ENCODE measurements at regions not wholly inside any gene's neighbourhood (a gene's known extent, or its start where the extent isn't known, plus 50 kb on each side); places are given as distances from the start of the nearest gene placed in this dataset.

DNA sequence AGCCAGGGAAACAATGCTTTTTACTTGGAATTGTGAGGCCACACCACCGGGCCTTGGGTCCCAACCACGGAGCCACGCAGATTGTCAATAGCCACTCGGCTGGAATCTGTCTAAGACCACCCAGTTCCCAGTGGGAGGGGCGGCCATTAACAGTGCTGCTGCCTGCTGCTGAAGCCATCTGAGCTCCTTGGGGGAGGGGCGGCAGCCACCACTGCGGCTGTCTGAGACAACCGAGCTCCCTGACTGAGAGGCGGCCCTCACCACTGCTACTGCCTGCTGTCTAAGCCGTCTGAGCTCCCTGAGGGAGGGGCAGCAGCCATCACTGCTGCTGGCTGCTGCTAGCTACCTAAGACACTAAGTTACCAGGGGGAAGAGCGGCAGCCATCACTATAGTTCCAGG, 64.3 kb downstream of the DMRTA2 start:
- H3K9me3 ChIP-seq (ENCODE audit: control insufficient read depth in 2 of 2, insufficient read depth in 1 of 2, low read depth in 1 of 2, low read length in 1 of 2), result no peaks in the 10 kb centered on the region
- DNase-seq, result no peak

GRCh38 chr1:50357186-50357585, 66.1 kb downstream of the DMRTA2 start:
- Histone ChIP-seq H3K27me3 (ENCODE audit: control insufficient read depth in 3 of 3, insufficient read depth in 3 of 3, low read length in 3 of 3) (peaks cover 0 to 8% (median 0%) of the 10 kb centered on the region in 3 donors), H3K4me3 (ENCODE audit: low read depth in 1 of 3, low read length in 3 of 3) (no peak overlapping the region), H3K4me1 (ENCODE audit: control insufficient read depth in 3 of 3, insufficient read depth in 2 of 3, low read depth in 1 of 3, low read length in 2 of 3) (no peaks in the 10 kb centered on the region), H3K36me3 (ENCODE audit: control insufficient read depth in 3 of 3, insufficient read depth in 2 of 3, low read depth in 1 of 3, low read length in 3 of 3) (no peaks in the 10 kb centered on the region), H3K27ac (ENCODE audit: low read depth in 1 of 3, low read length in 2 of 3) (no peak overlapping the region), H3K9me3 (ENCODE audit: control insufficient read depth in 2 of 2, insufficient read depth in 1 of 2, low read depth in 1 of 2, low read length in 1 of 2) (no peaks in the 10 kb centered on the region)
- FAIRE-seq, result no peak
- no peak for DNase-seq
- 67 to 73% (median 70%) methylated on average over 6 of the region's 6 CpGs for whole genome bisulfite sequencing, 3 donors

More for the DNA sequence above, 64.3 kb downstream of the DMRTA2 start:
- Histone ChIP-seq H3K27me3 (ENCODE audit: control insufficient read depth in 3 of 3, insufficient read depth in 3 of 3, low read length in 3 of 3) (peaks cover 0 to 8% (median 0%) of the 10 kb centered on the region in 3 donors), H3K36me3 (ENCODE audit: control insufficient read depth in 3 of 3, insufficient read depth in 2 of 3, low read depth in 1 of 3, low read length in 3 of 3) (no peaks in the 10 kb centered on the region), H3K4me1 (ENCODE audit: control insufficient read depth in 3 of 3, insufficient read depth in 2 of 3, low read depth in 1 of 3, low read length in 2 of 3) (no peaks in the 10 kb centered on the region), H3K4me3 (ENCODE audit: low read depth in 1 of 3, low read length in 3 of 3) (no peak overlapping the region), H3K27ac (ENCODE audit: low read depth in 1 of 3, low read length in 2 of 3) (no peak overlapping the region)
- FAIRE-seq, result no peak
- 70 to 75% (median 74%) methylated on average over 10 to 11 of the region's 11 CpGs for WGBS, 3 donors

- no peaks in the 10 kb centered on the region for H3K36me3 ChIP-seq (ENCODE audit: control insufficient read depth in 3 of 3, insufficient read depth in 2 of 3, low read depth in 1 of 3, low read length in 3 of 3)
- H3K4me1 ChIP-seq (ENCODE audit: control insufficient read depth in 3 of 3, insufficient read depth in 2 of 3, low read depth in 1 of 3, low read length in 2 of 3), result no peaks in the 10 kb centered on the region
- no peak overlapping the region for H3K27ac ChIP-seq (ENCODE audit: low read depth in 1 of 3, low read length in 2 of 3)
- H3K27me3 ChIP-seq (ENCODE audit: control insufficient read depth in 3 of 3, insufficient read depth in 3 of 3, low read length in 3 of 3), result peaks cover 0 to 8% (median 0%) of the 10 kb centered on the region in 3 donors
- no peak overlapping the region for H3K4me3 ChIP-seq (ENCODE audit: low read depth in 1 of 3, low read length in 3 of 3)
- no peaks in the 10 kb centered on the region for H3K9me3 ChIP-seq (ENCODE audit: control insufficient read depth in 2 of 2, insufficient read depth in 1 of 2, low read depth in 1 of 2, low read length in 1 of 2)
- WGBS, 3 donors, result 64 to 76% (median 68%) methylated on average over 4 of the region's 4 CpGs
- no peak for FAIRE-seq
- DNase-seq, result no peak
Measured at GRCh38 chr1:50354813-50355212, 68.4 kb downstream of the DMRTA2 start.

- no peak overlapping the region for H3K27ac ChIP-seq (ENCODE audit: low read depth in 1 of 3, low read length in 2 of 3)
- H3K9me3 ChIP-seq (ENCODE audit: control insufficient read depth in 2 of 2, insufficient read depth in 1 of 2, low read depth in 1 of 2, low read length in 1 of 2), result no peaks in the 10 kb centered on the region
- H3K36me3 ChIP-seq (ENCODE audit: control insufficient read depth in 3 of 3, insufficient read depth in 2 of 3, low read depth in 1 of 3, low read length in 3 of 3), result no peaks in the 10 kb centered on the region
- DNase-seq, result no peak
- H3K4me3 ChIP-seq (ENCODE audit: low read depth in 1 of 3, low read length in 3 of 3), result no peak overlapping the region
- no peaks in the 10 kb centered on the region for H3K4me1 ChIP-seq (ENCODE audit: control insufficient read depth in 3 of 3, insufficient read depth in 2 of 3, low read depth in 1 of 3, low read length in 2 of 3)
- WGBS, 3 donors, result 31 to 51% (median 47%) methylated on average over 2 of the region's 2 CpGs
- H3K27me3 ChIP-seq (ENCODE audit: control insufficient read depth in 3 of 3, insufficient read depth in 3 of 3, low read length in 3 of 3), result peaks cover 0 to 6% (median 0%) of the 10 kb centered on the region in 3 donors
- FAIRE-seq, result no peak
Measured at GRCh38 chr1:50352428-50352827, 70.8 kb downstream of the DMRTA2 start.

DNA sequence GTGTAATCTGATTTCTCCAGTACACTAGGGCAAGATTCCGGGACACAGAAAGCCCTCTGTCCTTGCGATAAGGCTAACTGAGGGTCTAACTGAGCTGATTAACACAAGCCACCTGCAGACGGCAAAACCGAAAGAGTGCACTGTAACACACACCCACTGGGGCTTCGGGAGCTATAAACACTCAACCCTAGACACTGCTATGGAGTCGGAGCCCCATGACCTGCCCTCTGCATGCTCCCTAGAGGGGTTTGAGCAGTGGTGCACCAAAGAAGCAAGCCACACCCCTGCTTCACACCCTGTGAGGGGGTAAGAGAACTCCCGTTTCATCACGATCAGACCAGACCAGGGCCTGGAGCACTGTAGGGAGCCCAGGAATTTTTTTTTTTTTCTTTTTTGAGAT, 72.4 kb downstream of the DMRTA2 start:
- no peak overlapping the region for H3K4me3 ChIP-seq (ENCODE audit: low read depth in 1 of 3, low read length in 3 of 3)
- no peaks in the 10 kb centered on the region for H3K36me3 ChIP-seq (ENCODE audit: control insufficient read depth in 3 of 3, insufficient read depth in 2 of 3, low read depth in 1 of 3, low read length in 3 of 3)
- H3K27ac ChIP-seq (ENCODE audit: low read depth in 1 of 3, low read length in 2 of 3), result no peak overlapping the region
- WGBS, 3 donors, result 57 to 76% (median 70%) methylated on average over 8 of the region's 8 CpGs
- no peaks in the 10 kb centered on the region for H3K4me1 ChIP-seq (ENCODE audit: control insufficient read depth in 3 of 3, insufficient read depth in 2 of 3, low read depth in 1 of 3, low read length in 2 of 3)
- peaks cover 0 to 2% (median 0%) of the 10 kb centered on the region in 3 donors for H3K27me3 ChIP-seq (ENCODE audit: control insufficient read depth in 3 of 3, insufficient read depth in 3 of 3, low read length in 3 of 3)
- FAIRE-seq, result no peak
- H3K9me3 ChIP-seq (ENCODE audit: control insufficient read depth in 2 of 2, insufficient read depth in 1 of 2, low read depth in 1 of 2, low read length in 1 of 2), result no peaks in the 10 kb centered on the region
- no peak for DNase-seq

GRCh38 chr1:50350421-50350820, 72.8 kb downstream of the DMRTA2 start:
- Histone ChIP-seq H3K27ac (ENCODE audit: low read depth in 1 of 3, low read length in 2 of 3) (no peak overlapping the region), H3K9me3 (ENCODE audit: control insufficient read depth in 2 of 2, insufficient read depth in 1 of 2, low read depth in 1 of 2, low read length in 1 of 2) (no peaks in the 10 kb centered on the region), H3K36me3 (ENCODE audit: control insufficient read depth in 3 of 3, insufficient read depth in 2 of 3, low read depth in 1 of 3, low read length in 3 of 3) (no peaks in the 10 kb centered on the region), H3K4me1 (ENCODE audit: control insufficient read depth in 3 of 3, insufficient read depth in 2 of 3, low read depth in 1 of 3, low read length in 2 of 3) (no peaks in the 10 kb centered on the region), H3K4me3 (ENCODE audit: low read depth in 1 of 3, low read length in 3 of 3) (no peak overlapping the region), H3K27me3 (ENCODE audit: control insufficient read depth in 3 of 3, insufficient read depth in 3 of 3, low read length in 3 of 3) (peaks cover 0 to 4% (median 0%) of the 10 kb centered on the region in 3 donors)
- WGBS, 3 donors, result 48 to 65% (median 59%) methylated on average over 5 of the region's 5 CpGs
- FAIRE-seq, result no peak
- DNase-seq, result no peak

DNA sequence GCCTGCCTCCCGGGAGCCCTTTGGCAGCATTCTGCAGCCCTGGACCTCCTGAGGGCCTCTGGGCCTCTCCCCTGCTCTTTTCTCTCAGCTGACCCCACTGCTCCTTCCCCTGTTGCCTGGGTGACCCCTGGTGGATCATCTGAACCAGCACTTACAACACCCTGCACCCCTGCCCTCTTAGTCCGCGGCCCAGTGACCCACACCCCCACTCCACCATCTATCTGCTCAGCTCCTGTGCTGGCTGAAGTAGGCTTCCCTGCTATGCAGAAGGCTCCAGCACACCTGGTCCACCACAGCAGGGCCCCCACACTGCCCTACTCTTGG, 74.0 kb downstream of the DMRTA2 start:
- 40 to 60% (median 51%) methylated on average over 3 of the region's 3 CpGs for WGBS, 3 donors
- Histone ChIP-seq H3K4me1 (ENCODE audit: control insufficient read depth in 3 of 3, insufficient read depth in 2 of 3, low read depth in 1 of 3, low read length in 2 of 3) (no peaks in the 10 kb centered on the region), H3K27ac (ENCODE audit: low read depth in 1 of 3, low read length in 2 of 3) (no peak overlapping the region), H3K27me3 (ENCODE audit: control insufficient read depth in 3 of 3, insufficient read depth in 3 of 3, low read length in 3 of 3) (peaks cover 0 to 2% (median 0%) of the 10 kb centered on the region in 3 donors), H3K4me3 (ENCODE audit: low read depth in 1 of 3, low read length in 3 of 3) (no peak overlapping the region), H3K36me3 (ENCODE audit: control insufficient read depth in 3 of 3, insufficient read depth in 2 of 3, low read depth in 1 of 3, low read length in 3 of 3) (no peaks in the 10 kb centered on the region), H3K9me3 (ENCODE audit: control insufficient read depth in 2 of 2, insufficient read depth in 1 of 2, low read depth in 1 of 2, low read length in 1 of 2) (peaks cover 0 to 4% of the 10 kb centered on the region in 2 donors)
- DNase-seq (no peak), FAIRE-seq (no peak)

- H3K9me3 ChIP-seq (ENCODE audit: control insufficient read depth in 2 of 2, insufficient read depth in 1 of 2, low read depth in 1 of 2, low read length in 1 of 2), result peaks cover 0 to 4% of the 10 kb centered on the region in 2 donors
- peak; percentile 65 to 69 for DNase-seq
- peaks cover 0 to 2% (median 0%) of the 10 kb centered on the region in 3 donors for H3K27me3 ChIP-seq (ENCODE audit: control insufficient read depth in 3 of 3, insufficient read depth in 3 of 3, low read length in 3 of 3)
- 11 to 22% (median 19%) methylated on average over 5 of the region's 5 CpGs for WGBS, 3 donors
- H3K36me3 ChIP-seq (ENCODE audit: control insufficient read depth in 3 of 3, insufficient read depth in 2 of 3, low read depth in 1 of 3, low read length in 3 of 3), result no peaks in the 10 kb centered on the region
- FAIRE-seq, result no peak
- no peak overlapping the region for H3K4me3 ChIP-seq (ENCODE audit: low read depth in 1 of 3, low read length in 3 of 3)
- no peak overlapping the region for H3K27ac ChIP-seq (ENCODE audit: low read depth in 1 of 3, low read length in 2 of 3)
- no peaks in the 10 kb centered on the region for H3K4me1 ChIP-seq (ENCODE audit: control insufficient read depth in 3 of 3, insufficient read depth in 2 of 3, low read depth in 1 of 3, low read length in 2 of 3)
Measured at GRCh38 chr1:50348449-50349241, 74.6 kb downstream of the DMRTA2 start.

- no peaks in the 10 kb centered on the region for H3K4me1 ChIP-seq (ENCODE audit: control insufficient read depth in 3 of 3, insufficient read depth in 2 of 3, low read depth in 1 of 3, low read length in 2 of 3)
- H3K27me3 ChIP-seq (ENCODE audit: control insufficient read depth in 3 of 3, insufficient read depth in 3 of 3, low read length in 3 of 3), result peaks cover 0 to 2% (median 0%) of the 10 kb centered on the region in 3 donors
- 55 to 69% (median 57%) methylated on average over 6 of the region's 6 CpGs for WGBS, 3 donors
- no peak overlapping the region for H3K4me3 ChIP-seq (ENCODE audit: low read depth in 1 of 3, low read length in 3 of 3)
- no peak for FAIRE-seq
- H3K36me3 ChIP-seq (ENCODE audit: control insufficient read depth in 3 of 3, insufficient read depth in 2 of 3, low read depth in 1 of 3, low read length in 3 of 3), result no peaks in the 10 kb centered on the region
- no peak overlapping the region for H3K27ac ChIP-seq (ENCODE audit: low read depth in 1 of 3, low read length in 2 of 3)
- no peak for DNase-seq
- peaks cover 0 to 4% of the 10 kb centered on the region in 2 donors for H3K9me3 ChIP-seq (ENCODE audit: control insufficient read depth in 2 of 2, insufficient read depth in 1 of 2, low read depth in 1 of 2, low read length in 1 of 2)
Measured at GRCh38 chr1:50347933-50348332, 75.3 kb downstream of the DMRTA2 start.
